Left ventricle myocardium inferior (tissue), 1 donor: ENCODE measurements at regions not wholly inside any gene's neighbourhood (a gene's known extent, or its start where the extent isn't known, plus 50 kb on each side); places are given as distances from the start of the nearest gene placed in this dataset.

Experiments
- DNase-seq: peaks from one replicate; pipeline ENCODE4 v3.0.0-alpha.2; 2020
- H3K27ac ChIP-seq: fragments of 200-600 bp; replicated peaks from 2 replicates; pipeline ENCODE4 v1.8.0; 2021
- H3K27me3 ChIP-seq: fragments of 200-600 bp; 2 replicates; pipeline ENCODE4 v1.8.0; 2021; ENCODE audit warnings: low read depth
- H3K36me3 ChIP-seq: fragments of 200-600 bp; 2 replicates; pipeline ENCODE4 v1.8.0; 2021
- H3K4me1 ChIP-seq: fragments of 200-600 bp; 2 replicates; pipeline ENCODE4 v1.8.0; 2021
- H3K4me3 ChIP-seq: fragments of 200-600 bp; 2 replicates; pipeline ENCODE4 v1.8.0; 2021; ENCODE audit warnings: mild to moderate bottlenecking, moderate library complexity
- H3K9me3 ChIP-seq: fragments of 200-600 bp; replicated peaks from 2 replicates; pipeline ENCODE4 v1.8.0; 2021
- intact Hi-C: fragments of 100-400 bp; cut with micrococcal nuclease; formaldehyde crosslinking; loops from one replicate; pipeline ENCODE4 v1.11.0; 2022
- TF ChIP-seq, protein P1 (sequence below): fragments of 200-600 bp; IDR thresholded peaks from 2 replicates; pipeline ENCODE4 v1.8.0; 2021; ENCODE audit warnings: antibody characterized with exemption, mild to moderate bottlenecking, borderline replicate concordance
- donor health status: DM: no; HTN: yes; CAD: no; lungs with severe emphysema.

- Histone ChIP-seq H3K9me3 (no peaks in the 10 kb centered on the region), H3K4me1 (peaks cover 6% of the 10 kb centered on the region), H3K4me3 (no peak overlapping the region), H3K36me3 (no peaks in the 10 kb centered on the region), H3K27ac (no peak overlapping the region), H3K27me3 (peaks cover 76% of the 10 kb centered on the region)
- TF ChIP-seq, protein P1, sequence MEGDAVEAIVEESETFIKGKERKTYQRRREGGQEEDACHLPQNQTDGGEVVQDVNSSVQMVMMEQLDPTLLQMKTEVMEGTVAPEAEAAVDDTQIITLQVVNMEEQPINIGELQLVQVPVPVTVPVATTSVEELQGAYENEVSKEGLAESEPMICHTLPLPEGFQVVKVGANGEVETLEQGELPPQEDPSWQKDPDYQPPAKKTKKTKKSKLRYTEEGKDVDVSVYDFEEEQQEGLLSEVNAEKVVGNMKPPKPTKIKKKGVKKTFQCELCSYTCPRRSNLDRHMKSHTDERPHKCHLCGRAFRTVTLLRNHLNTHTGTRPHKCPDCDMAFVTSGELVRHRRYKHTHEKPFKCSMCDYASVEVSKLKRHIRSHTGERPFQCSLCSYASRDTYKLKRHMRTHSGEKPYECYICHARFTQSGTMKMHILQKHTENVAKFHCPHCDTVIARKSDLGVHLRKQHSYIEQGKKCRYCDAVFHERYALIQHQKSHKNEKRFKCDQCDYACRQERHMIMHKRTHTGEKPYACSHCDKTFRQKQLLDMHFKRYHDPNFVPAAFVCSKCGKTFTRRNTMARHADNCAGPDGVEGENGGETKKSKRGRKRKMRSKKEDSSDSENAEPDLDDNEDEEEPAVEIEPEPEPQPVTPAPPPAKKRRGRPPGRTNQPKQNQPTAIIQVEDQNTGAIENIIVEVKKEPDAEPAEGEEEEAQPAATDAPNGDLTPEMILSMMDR: no peak
- intact Hi-C loops: no loop called here
- DNase-seq: no peak
Measured at GRCh38 chr11:119486016-119486415, 63.0 kb upstream of the THY1 start.

GRCh38 chr11:119484741-119485605, 62.0 kb upstream of the THY1 start:
- H3K27ac ChIP-seq: no peak overlapping the region
- no peaks in the 10 kb centered on the region for H3K9me3 ChIP-seq
- H3K4me3 ChIP-seq: no peak overlapping the region
- intact Hi-C loops: loop anchor here (5.0 kb wide), 1 partner anchor 52 kb away; no protein-coding TSS in a partner anchor
- peaks cover 6% of the 10 kb centered on the region for H3K4me1 ChIP-seq
- no peaks in the 10 kb centered on the region for H3K36me3 ChIP-seq
- no peak for DNase-seq
- H3K27me3 ChIP-seq: peaks cover 73% of the 10 kb centered on the region
- TF ChIP-seq, protein P1: no peak

DNA sequence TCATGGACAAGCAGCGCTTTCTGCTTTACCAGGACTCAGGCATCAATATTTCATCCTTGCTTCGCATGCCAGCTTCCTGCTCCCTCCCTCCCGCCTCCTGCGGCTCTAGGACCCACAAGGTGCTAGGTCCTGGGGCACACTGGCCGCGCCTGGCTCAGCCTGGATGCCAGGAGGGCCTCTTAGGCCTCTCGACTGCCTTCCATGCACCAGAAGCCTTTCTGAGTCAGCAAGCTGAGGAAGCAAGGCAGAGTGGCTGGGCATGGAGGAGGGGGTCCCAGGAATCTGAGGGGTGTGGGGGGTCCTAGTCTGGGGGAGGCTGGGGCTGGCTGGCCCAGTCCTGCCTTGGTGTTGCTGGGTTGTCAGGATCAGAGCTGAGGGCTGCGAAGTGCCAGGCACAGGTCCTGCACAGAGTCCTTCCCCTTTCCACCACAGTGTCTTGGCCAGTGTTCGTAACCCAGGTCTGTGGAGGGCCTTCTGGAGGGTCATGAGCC, 61.0 kb upstream of the THY1 start:
- peaks cover 63% of the 10 kb centered on the region for H3K27me3 ChIP-seq
- no peak for DNase-seq

DNA sequence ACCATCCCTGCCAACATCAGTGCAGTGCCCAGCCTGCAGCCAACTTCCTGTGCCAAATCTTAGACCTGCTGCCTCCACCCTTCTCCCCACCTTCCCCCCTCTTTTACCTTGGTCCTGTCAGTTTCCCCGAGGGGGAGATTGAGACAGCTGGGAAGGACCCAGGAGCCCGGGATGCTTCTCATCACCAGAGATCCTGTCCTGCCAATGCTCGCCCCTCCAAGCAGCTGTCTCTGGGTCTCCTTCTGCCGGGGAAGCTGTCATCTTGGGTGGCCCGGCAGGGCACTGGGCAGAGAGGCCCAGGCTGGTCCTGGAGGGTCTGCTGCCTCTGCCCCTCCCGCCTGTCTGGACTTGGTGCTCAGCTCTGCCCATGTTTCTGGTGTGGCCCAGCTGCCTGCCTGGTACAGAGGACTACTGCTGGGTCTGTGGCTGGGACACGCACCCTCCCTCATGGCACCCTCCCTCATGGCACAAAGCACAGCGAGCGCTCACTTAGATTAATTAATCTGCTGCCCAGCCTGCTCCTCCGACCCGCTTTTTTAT, 60.4 kb upstream of the THY1 start:
- Histone ChIP-seq H3K27me3 (peaks cover 58% of the 10 kb centered on the region), H3K9me3 (no peaks in the 10 kb centered on the region), H3K36me3 (no peaks in the 10 kb centered on the region), H3K27ac (no peak overlapping the region), H3K4me1 (peaks cover 6% of the 10 kb centered on the region), H3K4me3 (no peak overlapping the region)
- DNase-seq: no peak
- intact Hi-C loops: loop anchor here (5.0 kb wide), 1 partner anchor 54 kb away; no protein-coding TSS in a partner anchor
- TF ChIP-seq, protein P1: no peak

More for the DNA sequence above, 61.0 kb upstream of the THY1 start:
- intact Hi-C loops: loop anchor here (5.0 kb wide), 1 partner anchor 53 kb away; no protein-coding TSS in a partner anchor
- no peaks in the 10 kb centered on the region for H3K36me3 ChIP-seq
- no peak overlapping the region for H3K27ac ChIP-seq
- no peaks in the 10 kb centered on the region for H3K9me3 ChIP-seq
- TF ChIP-seq, protein P1: no peak
- peaks cover 6% of the 10 kb centered on the region for H3K4me1 ChIP-seq
- H3K4me3 ChIP-seq: no peak overlapping the region

- Histone ChIP-seq H3K9me3 (no peaks in the 10 kb centered on the region), H3K27ac (no peak overlapping the region), H3K4me3 (no peak overlapping the region), H3K4me1 (peaks cover 6% of the 10 kb centered on the region), H3K27me3 (peaks cover 49% of the 10 kb centered on the region), H3K36me3 (no peaks in the 10 kb centered on the region)
- TF ChIP-seq, protein P1: no peak
- DNase-seq: no peak
- intact Hi-C loops: loop anchor here (5.0 kb wide), 1 partner anchor 55 kb away; no protein-coding TSS in a partner anchor
Measured at GRCh38 chr11:119482521-119483011, 59.6 kb upstream of the THY1 start.
